ENCODE measurements at regions not wholly inside any gene's neighbourhood (a gene's known extent, or its start where the extent isn't known, plus 50 kb on each side); places are given as distances from the start of the nearest gene placed in this dataset.

DNA sequence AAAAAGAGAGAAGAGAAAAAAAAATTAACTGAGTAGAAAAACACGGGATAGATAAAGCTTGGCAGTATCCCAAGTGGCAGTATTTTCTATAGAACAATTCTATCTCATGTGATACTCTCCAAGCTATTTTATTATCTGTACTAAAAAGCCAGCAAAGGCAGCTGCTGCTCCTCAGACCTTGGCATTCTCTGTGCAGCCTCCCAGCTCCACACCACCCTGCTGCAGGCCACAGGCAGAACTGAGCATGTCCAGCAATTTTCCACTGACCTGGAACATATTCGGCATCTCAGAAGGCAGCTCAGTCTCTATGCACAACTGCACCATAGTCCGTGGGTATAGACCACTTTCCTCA is 1161.4 kb downstream of the IGSF11 start:
- no peak for DNase-seq
- Mint-ChIP-seq H3K4me3 (no peak overlapping the region), H3K36me3 (peaks cover 0 to 5% (median 0%) of the 10 kb centered on the region in 3 donors), H3K4me1 (no peaks in the 10 kb centered on the region), H3K27me3 (no peaks in the 10 kb centered on the region), H3K9me3 (peaks cover 0 to 17% (median 5%) of the 10 kb centered on the region in 9 donors), H3K27ac (no peak overlapping the region)
- no peak for ATAC-seq
- POLR2A ChIA-PET = no interaction called here

DNA sequence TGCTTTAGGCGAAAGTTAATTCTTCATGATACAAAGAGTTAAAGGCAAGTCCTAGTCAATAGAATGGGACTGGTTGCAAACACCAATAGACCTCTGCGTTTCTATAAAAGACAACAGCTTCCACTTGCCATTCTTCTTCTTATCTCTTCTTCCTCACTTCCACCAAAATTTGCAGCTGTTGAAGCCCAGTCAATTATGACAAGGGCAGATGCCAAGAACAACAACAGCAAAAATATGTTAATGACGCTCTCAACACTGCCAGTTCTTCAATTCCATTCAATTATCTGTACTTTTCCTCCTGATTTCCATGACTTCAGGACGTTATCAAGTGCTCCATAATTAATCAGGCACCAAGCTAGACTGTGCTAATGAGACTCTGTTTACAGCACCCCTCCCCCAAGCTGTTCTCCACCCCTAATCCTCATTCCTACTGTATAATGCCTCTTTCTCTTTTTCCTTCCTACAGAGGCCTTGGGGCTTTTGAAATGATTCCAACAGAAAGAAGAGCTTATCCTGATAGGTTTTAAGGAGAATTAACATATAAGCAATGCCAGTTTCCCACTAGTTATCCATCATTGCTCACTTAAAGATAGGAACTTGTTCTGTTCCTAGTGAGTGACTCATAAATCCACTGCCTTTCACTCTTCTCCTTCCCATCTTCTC is 1160.5 kb downstream of the IGSF11 start:
- no peak overlapping the region for H3K27ac Mint-ChIP-seq
- H3K9me3 Mint-ChIP-seq = peaks cover 0 to 20% (median 5%) of the 10 kb centered on the region in 9 donors
- H3K36me3 Mint-ChIP-seq = peaks cover 0 to 5% (median 0%) of the 10 kb centered on the region in 3 donors
- H3K4me1 Mint-ChIP-seq = no peaks in the 10 kb centered on the region
- no peaks in the 10 kb centered on the region for H3K27me3 Mint-ChIP-seq
- ATAC-seq (no peak), DNase-seq (no peak)
- H3K4me3 Mint-ChIP-seq = no peak overlapping the region
- POLR2A ChIA-PET = no interaction called here

DNA sequence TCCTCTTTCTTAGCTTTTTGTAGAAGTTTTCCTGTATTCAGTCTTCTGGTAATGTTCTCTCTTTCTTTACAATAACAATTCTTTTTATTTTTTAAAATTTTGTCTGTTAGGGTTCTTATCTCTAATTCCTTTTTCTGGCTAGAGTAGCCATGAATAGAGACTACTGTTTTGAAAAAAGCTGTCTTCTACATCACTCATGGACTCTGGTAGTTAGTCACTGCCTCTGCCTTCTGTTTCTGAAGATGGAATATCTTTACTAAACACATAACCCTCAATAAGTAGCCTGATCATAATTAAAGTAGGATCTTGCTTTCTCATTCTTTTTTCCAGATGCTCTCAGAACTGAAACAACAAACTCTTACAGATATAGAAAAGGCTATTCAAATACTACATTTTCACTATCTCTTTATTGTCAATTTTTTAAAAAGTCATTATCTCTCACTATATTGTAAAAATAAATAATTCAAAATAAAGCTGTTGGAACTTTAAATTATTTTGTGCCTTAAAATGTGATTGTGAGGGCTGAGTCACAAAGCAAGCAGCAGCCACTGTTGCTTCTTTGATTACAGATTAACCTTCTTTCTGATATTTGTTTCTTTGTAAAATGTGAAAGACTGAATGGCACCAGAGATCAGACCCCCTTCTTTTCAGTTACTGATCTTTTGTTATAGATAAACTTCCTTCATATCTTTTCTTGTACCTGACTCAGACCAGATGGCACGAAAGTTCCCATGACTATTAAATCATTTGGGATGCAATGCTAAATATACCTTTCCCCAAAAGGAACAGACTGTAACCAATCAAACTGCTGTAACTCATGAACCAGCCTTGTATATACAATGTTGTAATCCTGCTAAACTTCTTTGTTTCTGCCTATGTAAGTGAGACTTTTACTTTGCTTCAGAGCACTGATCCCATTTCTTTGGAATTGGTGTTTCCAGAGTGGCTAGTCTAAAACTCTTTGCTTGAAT is 1159.5 kb downstream of the IGSF11 start:
- H3K27ac Mint-ChIP-seq = no peak overlapping the region
- peaks cover 0 to 16% (median 7%) of the 10 kb centered on the region in 9 donors for H3K9me3 Mint-ChIP-seq
- ATAC-seq = no peak
- no peaks in the 10 kb centered on the region for H3K27me3 Mint-ChIP-seq
- H3K4me3 Mint-ChIP-seq = no peak overlapping the region
- H3K4me1 Mint-ChIP-seq = no peaks in the 10 kb centered on the region
- POLR2A ChIA-PET = no interaction called here
- DNase-seq = no peak
- H3K36me3 Mint-ChIP-seq = peaks cover 0 to 5% (median 0%) of the 10 kb centered on the region in 3 donors

DNA sequence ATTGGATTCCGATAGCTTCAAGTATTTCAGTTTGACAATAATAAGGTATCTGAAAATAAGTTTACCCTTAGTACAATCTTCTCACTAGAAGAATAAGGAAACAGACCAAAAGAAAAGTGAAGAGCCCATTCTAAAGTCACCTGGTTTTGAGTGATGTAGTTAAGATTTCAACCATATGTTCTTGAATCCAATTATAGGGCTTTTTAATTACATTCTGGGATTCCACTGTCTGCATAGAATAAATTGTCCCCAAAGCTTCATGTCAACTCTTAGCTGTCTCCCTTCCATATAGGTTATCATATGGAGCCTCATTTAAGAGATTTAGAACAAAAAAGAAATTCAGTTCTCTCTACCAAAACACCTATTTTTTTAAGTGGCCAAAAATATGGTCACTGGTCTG is 1158.8 kb downstream of the IGSF11 start:
- POLR2A ChIA-PET = no interaction called here

DNA sequence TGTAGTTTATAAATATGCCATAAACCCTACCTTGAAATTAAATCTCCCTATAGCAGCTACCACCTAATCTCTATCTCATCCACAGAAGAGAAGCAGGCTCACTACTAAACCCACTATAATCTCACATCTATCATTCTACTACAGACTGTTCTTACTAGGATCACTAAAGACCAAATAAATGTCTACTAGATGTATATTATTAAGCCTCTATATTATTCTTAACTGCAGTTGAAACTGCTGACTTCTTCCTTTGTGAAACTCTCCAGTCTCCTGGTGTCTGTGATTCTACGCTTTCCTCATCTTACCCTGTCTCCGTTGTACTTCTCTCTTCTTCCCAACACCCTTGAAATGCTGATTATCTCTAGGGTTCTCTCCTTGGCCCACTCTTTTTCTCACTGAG is 1154.0 kb downstream of the IGSF11 start:
- ATAC-seq (no peak), DNase-seq (no peak)
- Mint-ChIP-seq H3K9me3 (peaks cover 0 to 19% (median 5%) of the 10 kb centered on the region in 9 donors), H3K27ac (no peak overlapping the region), H3K4me3 (no peak overlapping the region), H3K27me3 (no peaks in the 10 kb centered on the region), H3K4me1 (no peaks in the 10 kb centered on the region), H3K36me3 (no peaks in the 10 kb centered on the region)
- POLR2A ChIA-PET = no interaction called here

More for the DNA sequence above, 1158.8 kb downstream of the IGSF11 start:
- ATAC-seq (no peak), DNase-seq (no peak)
- Mint-ChIP-seq H3K4me3 (no peak overlapping the region), H3K27me3 (no peaks in the 10 kb centered on the region), H3K9me3 (peaks cover 2 to 23% (median 9%) of the 10 kb centered on the region in 9 donors), H3K27ac (no peak overlapping the region), H3K36me3 (peaks cover 0 to 5% (median 0%) of the 10 kb centered on the region in 3 donors), H3K4me1 (no peaks in the 10 kb centered on the region)

DNA sequence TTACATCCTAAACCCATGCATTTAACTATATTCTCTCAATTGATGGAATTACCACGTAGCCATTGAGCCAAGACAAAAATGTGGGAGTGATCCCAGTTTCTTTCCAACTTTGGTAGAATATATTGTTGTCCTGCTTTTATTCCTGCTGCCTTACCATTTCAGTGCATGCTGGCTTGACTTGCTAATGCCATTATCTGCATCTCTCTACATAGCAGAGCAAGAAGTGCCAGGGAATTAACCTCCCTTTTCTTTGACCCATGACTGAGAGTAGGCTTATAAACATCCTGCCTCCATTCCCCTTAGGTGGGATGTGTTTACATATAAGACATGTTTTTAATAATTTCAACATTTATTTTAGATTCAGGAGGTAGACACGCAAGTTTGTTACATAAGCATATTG is 1153.4 kb downstream of the IGSF11 start:
- POLR2A ChIA-PET = no interaction called here
- H3K27ac Mint-ChIP-seq = no peak overlapping the region
- no peak overlapping the region for H3K4me3 Mint-ChIP-seq
- no peaks in the 10 kb centered on the region for H3K4me1 Mint-ChIP-seq
- no peaks in the 10 kb centered on the region for H3K27me3 Mint-ChIP-seq
- DNase-seq = no peak
- H3K9me3 Mint-ChIP-seq = peaks cover 0 to 19% (median 5%) of the 10 kb centered on the region in 9 donors
- ATAC-seq = no peak
- no peaks in the 10 kb centered on the region for H3K36me3 Mint-ChIP-seq

DNA sequence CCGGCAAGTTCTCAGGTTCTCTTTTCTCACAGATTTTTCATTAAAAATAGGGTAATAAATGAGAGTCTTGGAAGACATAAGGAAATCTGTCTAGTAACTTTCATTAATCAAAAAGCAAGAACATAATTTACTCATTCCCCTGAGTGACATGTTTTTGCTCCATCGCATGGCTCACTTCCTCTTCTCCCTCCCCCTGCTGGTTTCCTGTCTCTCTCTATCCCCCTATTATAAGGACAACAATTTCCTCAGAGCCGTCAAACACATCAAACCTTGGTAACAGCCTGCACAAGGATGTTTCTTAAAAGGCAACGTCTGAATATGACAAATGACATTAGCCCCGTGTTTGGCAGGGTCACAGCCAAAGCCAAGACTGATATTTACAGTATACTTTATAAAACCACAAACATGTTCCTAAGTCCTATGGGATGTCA is 1149.6 kb downstream of the IGSF11 start:
- no peak overlapping the region for H3K4me3 Mint-ChIP-seq
- POLR2A ChIA-PET = no interaction called here
- no peaks in the 10 kb centered on the region for H3K36me3 Mint-ChIP-seq
- DNase-seq = no peak
- H3K9me3 Mint-ChIP-seq = peaks cover 4 to 26% (median 8%) of the 10 kb centered on the region in 9 donors
- no peaks in the 10 kb centered on the region for H3K4me1 Mint-ChIP-seq
- peaks cover 0 to 3% (median 0%) of the 10 kb centered on the region in 5 donors for H3K27me3 Mint-ChIP-seq
- no peak for ATAC-seq
- H3K27ac Mint-ChIP-seq = no peak overlapping the region

DNA sequence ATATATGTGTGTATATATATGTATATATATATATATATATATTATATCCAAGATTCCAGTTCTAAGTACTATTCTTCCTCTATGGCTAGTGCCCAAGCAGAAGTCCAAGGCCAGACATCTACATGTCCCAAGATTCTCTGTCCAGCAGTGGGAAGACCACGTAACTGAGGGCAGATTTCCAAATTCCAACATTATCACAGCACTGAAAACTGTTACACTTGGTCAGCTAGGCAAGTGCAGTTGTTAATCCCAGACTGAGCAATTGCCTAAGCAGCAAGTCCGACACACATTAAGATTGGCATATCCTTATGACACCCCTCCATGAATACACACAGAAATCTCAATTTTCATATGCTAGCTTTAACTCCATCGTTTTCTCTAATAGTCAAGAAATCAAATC is 1148.5 kb downstream of the IGSF11 start:
- Mint-ChIP-seq H3K27ac (no peak overlapping the region), H3K27me3 (peaks cover 0 to 3% (median 0%) of the 10 kb centered on the region in 5 donors), H3K4me1 (no peaks in the 10 kb centered on the region), H3K9me3 (peaks cover 0 to 27% (median 5%) of the 10 kb centered on the region in 9 donors), H3K4me3 (no peak overlapping the region), H3K36me3 (no peaks in the 10 kb centered on the region)
- ATAC-seq = no peak
- POLR2A ChIA-PET = no interaction called here
- no peak for DNase-seq

DNA sequence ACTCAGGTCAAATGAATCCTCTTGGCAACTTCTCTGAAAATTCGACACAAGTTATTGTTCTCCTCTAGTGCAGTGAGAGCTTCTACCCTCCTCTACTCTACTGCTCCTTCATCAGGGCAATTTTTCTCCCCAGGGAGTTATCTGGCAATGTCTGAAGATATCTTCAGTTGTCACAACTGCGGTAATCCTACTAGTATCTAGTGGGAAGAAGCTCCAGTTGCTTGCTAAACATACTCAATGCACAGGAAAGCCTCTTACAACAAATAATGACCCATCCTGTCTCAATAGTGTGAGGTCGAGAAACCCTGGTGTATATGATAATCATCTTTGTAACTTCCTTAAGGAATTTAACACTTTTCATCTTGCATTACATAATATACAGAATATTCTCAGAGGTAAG is 1147.6 kb downstream of the IGSF11 start:
- POLR2A ChIA-PET = no interaction called here
- no peaks in the 10 kb centered on the region for H3K4me1 Mint-ChIP-seq
- H3K27me3 Mint-ChIP-seq = peaks cover 0 to 3% (median 0%) of the 10 kb centered on the region in 5 donors
- no peak overlapping the region for H3K27ac Mint-ChIP-seq
- peaks cover 0 to 21% (median 4%) of the 10 kb centered on the region in 9 donors for H3K9me3 Mint-ChIP-seq
- H3K4me3 Mint-ChIP-seq = no peak overlapping the region
- no peak for DNase-seq
- H3K36me3 Mint-ChIP-seq = no peaks in the 10 kb centered on the region
- no peak for ATAC-seq

DNA sequence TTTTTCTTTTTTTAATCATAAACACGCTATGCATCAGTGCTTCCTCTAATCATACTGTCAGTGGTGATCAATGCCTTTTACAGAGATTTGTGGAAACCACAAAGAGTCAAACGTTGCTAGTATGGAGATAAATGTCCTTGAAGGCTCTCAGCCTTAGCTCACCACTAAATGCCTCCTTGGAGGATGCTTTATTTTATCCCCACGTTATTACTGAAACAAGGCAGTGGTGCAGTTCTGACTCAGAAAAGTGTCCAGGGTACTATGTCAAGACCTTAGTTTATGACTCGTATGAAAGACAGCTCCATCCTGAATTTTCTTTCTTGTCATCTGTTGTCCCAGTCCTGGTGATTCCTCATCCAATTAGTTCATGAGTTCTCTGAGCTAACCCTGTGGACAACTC is 1146.7 kb downstream of the IGSF11 start:
- Mint-ChIP-seq H3K27ac (no peak overlapping the region), H3K9me3 (peaks cover 0 to 19% (median 2%) of the 10 kb centered on the region in 9 donors), H3K4me3 (no peak overlapping the region), H3K36me3 (no peaks in the 10 kb centered on the region), H3K27me3 (peaks cover 0 to 3% (median 0%) of the 10 kb centered on the region in 5 donors), H3K4me1 (no peaks in the 10 kb centered on the region)
- POLR2A ChIA-PET = no interaction called here
- no peak for DNase-seq
- no peak for ATAC-seq

DNA sequence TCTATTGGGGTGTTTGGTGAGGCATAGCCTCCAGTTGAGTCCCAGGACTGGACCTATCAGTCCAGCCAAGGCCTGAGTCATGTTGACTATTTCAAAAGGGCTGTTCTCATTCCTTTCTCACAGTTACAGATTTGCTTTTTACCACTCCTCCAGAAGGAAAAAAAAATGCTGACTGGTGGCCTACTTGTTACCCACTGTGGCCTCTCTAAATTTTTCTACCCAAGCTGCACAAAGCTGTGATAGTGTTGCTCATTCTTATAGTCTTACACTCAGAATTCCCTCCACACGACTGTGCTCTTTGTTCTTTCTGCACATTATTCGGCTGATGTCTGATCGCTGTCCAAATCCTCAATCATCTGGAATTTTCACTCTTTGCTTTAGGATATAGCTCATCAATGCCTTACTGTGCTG is 1142.2 kb downstream of the IGSF11 start:
- Mint-ChIP-seq H3K36me3 (no peaks in the 10 kb centered on the region), H3K27ac (no peak overlapping the region), H3K9me3 (peaks cover 0 to 16% (median 5%) of the 10 kb centered on the region in 9 donors), H3K27me3 (no peaks in the 10 kb centered on the region), H3K4me3 (no peak overlapping the region), H3K4me1 (no peaks in the 10 kb centered on the region)
- DNase-seq (no peak), ATAC-seq (no peak)
- POLR2A ChIA-PET = no interaction called here

DNA sequence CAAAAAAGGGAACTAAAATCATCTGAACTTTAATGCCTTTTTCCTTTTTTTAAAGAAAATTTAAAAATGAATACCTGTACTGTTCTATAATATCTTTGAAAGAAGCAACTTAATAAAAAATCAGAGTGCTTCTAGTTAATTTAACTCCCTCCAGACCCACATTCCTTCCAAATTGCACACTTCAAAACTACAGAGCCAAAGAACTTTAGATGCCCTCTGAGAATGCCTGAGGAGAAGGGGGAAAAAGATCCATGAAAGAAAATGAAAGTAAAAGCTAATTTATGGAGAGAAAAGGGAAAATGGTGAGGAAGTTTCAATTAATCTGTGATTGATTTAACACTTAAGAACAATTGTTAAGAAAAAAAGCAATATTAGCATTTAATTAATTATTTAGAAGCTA is 1141.6 kb downstream of the IGSF11 start:
- ATAC-seq (no peak), DNase-seq (no peak)
- POLR2A ChIA-PET = no interaction called here
- no peaks in the 10 kb centered on the region for H3K4me1 Mint-ChIP-seq
- H3K36me3 Mint-ChIP-seq = no peaks in the 10 kb centered on the region
- no peak overlapping the region for H3K4me3 Mint-ChIP-seq
- no peaks in the 10 kb centered on the region for H3K27me3 Mint-ChIP-seq
- H3K9me3 Mint-ChIP-seq = peaks cover 0 to 16% (median 8%) of the 10 kb centered on the region in 9 donors
- no peak overlapping the region for H3K27ac Mint-ChIP-seq

DNA sequence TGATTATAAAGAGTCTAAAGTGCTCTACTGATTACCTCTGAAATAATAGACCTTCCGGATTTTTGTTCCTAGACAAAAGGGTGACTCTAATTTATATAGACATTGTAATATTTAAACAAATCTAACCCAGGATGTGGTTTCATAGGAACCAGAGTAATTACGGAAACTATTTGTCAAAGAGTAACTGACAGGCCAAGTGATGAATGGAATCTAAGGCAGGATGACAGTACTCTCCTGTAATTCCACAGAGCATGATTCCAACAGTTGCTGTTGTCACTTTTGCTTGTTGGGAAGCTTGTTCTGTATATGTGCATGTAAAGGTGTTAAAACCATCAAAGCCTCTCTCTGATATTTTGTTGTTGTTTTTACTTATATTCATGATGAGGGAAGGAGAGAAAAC is 1141.0 kb downstream of the IGSF11 start:
- Mint-ChIP-seq H3K4me1 (no peaks in the 10 kb centered on the region), H3K9me3 (peaks cover 0 to 16% (median 8%) of the 10 kb centered on the region in 9 donors), H3K27ac (no peak overlapping the region), H3K27me3 (no peaks in the 10 kb centered on the region), H3K4me3 (no peak overlapping the region), H3K36me3 (no peaks in the 10 kb centered on the region)
- ATAC-seq = no peak
- DNase-seq = no peak
- POLR2A ChIA-PET = no interaction called here
